Heart left ventricle (tissue), 16 donors: ENCODE measurements at regions not wholly inside any gene's neighbourhood (a gene's known extent, or its start where the extent isn't known, plus 50 kb on each side); places are given as distances from the start of the nearest gene placed in this dataset.

ENCODE experiments used
- ATAC-seq, 4 donors: fragments of 200-7000 bp; cut with Tn5 transposase; one replicate each; pipeline ENCODE4 v1.9.1; 2020 to 2022; ENCODE audit warnings: moderate library complexity in 4 of 4, mild to moderate bottlenecking in 3 of 4, moderate number of reproducible peaks in 1 of 4
- DNase-seq, 5 donors: peaks; one replicate each; pipeline ENCODE4 v3.0.0-alpha.2; 2020
- H3K27ac ChIP-seq, 12 donors: fragments of 200-600 bp; sonication (generic) in 4 of 12; one replicate each; pipeline versions ENCODE4 v1.5.0 to v1.8.0; 2016 to 2022; ENCODE audit warnings: mild to moderate bottlenecking in 2 of 12
- H3K27me3 ChIP-seq, 9 donors: fragments of 200-600 bp; sonication (generic) in 2 of 9; one replicate each; pipeline versions ENCODE4 v1.5.1 to v1.8.0; 2016 to 2022; ENCODE audit warnings: mild to moderate bottlenecking in 3 of 9
- H3K36me3 ChIP-seq, 9 donors: fragments of 200-600 bp; sonication (generic) in 2 of 9; one replicate each; pipeline versions ENCODE4 v1.5.0 to v1.8.0; 2018 to 2022; ENCODE audit warnings: mild to moderate bottlenecking in 2 of 9
- H3K4me1 ChIP-seq, 12 donors: fragments of 200-600 bp; sonication (generic) in 4 of 12; one replicate each; pipeline versions ENCODE4 v1.5.0 to v1.8.0; 2016 to 2022; ENCODE audit warnings: mild to moderate bottlenecking in 3 of 12
- H3K4me3 ChIP-seq, 12 donors: fragments of 200-600 bp; sonication (generic) in 4 of 12; one replicate each; pipeline versions ENCODE4 v1.5.0 to v1.8.0; 2017 to 2022; ENCODE audit warnings: mild to moderate bottlenecking in 9 of 12, moderate library complexity in 4 of 12
- H3K9me3 ChIP-seq, 12 donors: fragments of 200-600 bp; sonication (generic) in 4 of 12; one replicate each; pipeline versions ENCODE4 v1.5.0 to v1.8.0; 2016 to 2022; ENCODE audit warnings: mild to moderate bottlenecking in 1 of 12
- CTCF ChIP-seq, 12 donors: fragments of 200-600 bp; sonication (generic) in 4 of 12; IDR thresholded peaks; one replicate each; pipeline versions ENCODE4 v1.5.0 to v1.8.0; 2018 to 2022; ENCODE audit warnings: antibody characterized with exemption in 12 of 12, mild to moderate bottlenecking in 5 of 12
- POLR2A ChIP-seq, 2 donors: fragments of 450-650 bp; IDR thresholded peaks; one replicate each; pipeline ENCODE4 v1.6.1; 2017; ENCODE audit warnings: antibody characterized with exemption in 2 of 2, mild to moderate bottlenecking in 2 of 2, moderate library complexity in 2 of 2
- WGBS, 4 donors: extraction: QIAGEN DNeasy Blood & Tissue Kit in 2 of 4; methylation state at CpG; one replicate each; pipeline versions ENCODE4 v1.1.5 to v1.1.7; 2013 to 2018; 5-methylcytosine and 5-hydroxymethylcytosine counted together
- intact Hi-C, 10 donors: fragments of 100-400 bp; cut with DNase I; formaldehyde crosslinking; loops; one replicate each; pipeline versions ENCODE4 v1.11.1 to v1.14.2; 2022
- donor health status: ischemic (EF 13 %, LVEDD 7.1; RV severe dilation, severe dysfunction).
- donor health status: healthy with polysubstance abuse.
- donor health status: DM: no; HTN: yes; CAD: no.
- donor health status: DM: no; HTN: no; CAD: no.
- donor health status: ischemic (EF 25% LVEDD 6.9; RV normal size, moderate dysfunction).
- donor health status: ischemic (EF 25% LVEDD 5.7; RV mildly dilated, moderate dysfunction).
- donor health status: healthy.
- donor health status: DM: yes; HTN: yes; CAD: no.
- donor health status: ischemic (EF 35%, LVEDD 5.7; RV mildly dilated, moderate dysfunction).
- donor health status: nonischemic (EF 11% LVEDD 7.7; RV severe dilation, severe dysfunction).
- donor health status: DM: yes; HTN: yes; CAD: no.
- donor health status: PGD.
- donor health status: ischemic (EF 29% LVEDD 5.4; RV normal size, mild dysfunction).
- donor health status: nonischemic (EF 23%, LVEDD 6.1; RV moderate dilation, normal function).

- WGBS, 4 donors, result 53 to 59% (median 55%) methylated on average over 9 of the region's 9 CpGs
- TF ChIP-seq POLR2A (IDR thresholded peaks at IDR 0.05), result no peak
- peak in 2 of 12 donors; percentile 12 to 28 for TF ChIP-seq CTCF (IDR thresholded peaks at IDR 0.05)
- Histone ChIP-seq H3K4me3 (no peak overlapping the region), H3K36me3 (no peaks in the 10 kb centered on the region), H3K4me1 (peaks cover 0 to 36% (median 14%) of the 10 kb centered on the region in 12 donors), H3K9me3 (no peaks in the 10 kb centered on the region), H3K27me3 (no peaks in the 10 kb centered on the region), H3K27ac (no peak overlapping the region)
- intact Hi-C loops, result loop anchor here in 1 of 10 donors (10.0 kb wide), 2 partner anchors 393 to 627 kb away; partner anchors contain the start of gene ZMIZ1
- DNase-seq (no peak), ATAC-seq (peak in 2 of 4 donors; percentile 13 to 38)
Observed at GRCh38 chr10:78437998-78438906, 404.6 kb downstream of the RPS24 start.

- no peak overlapping the region for H3K27ac ChIP-seq
- DNase-seq, result no peak
Observed at GRCh38 chr10:78438907-78439809, 405.5 kb downstream of the RPS24 start.

GRCh38 chr10:78441010-78441409 lies 407.3 kb downstream of the RPS24 start:
- intact Hi-C loops, result no loop called here
- H3K4me1 ChIP-seq, result peaks cover 0 to 21% (median 3%) of the 10 kb centered on the region in 12 donors

More at GRCh38 chr10:78438907-78439809, 405.5 kb downstream of the RPS24 start:
- 75 to 86% (median 81%) methylated on average over 12 of the region's 12 CpGs for WGBS, 4 donors
- TF ChIP-seq CTCF (IDR thresholded peaks at IDR 0.05), result no peak
- TF ChIP-seq POLR2A (IDR thresholded peaks at IDR 0.05), result no peak
- Histone ChIP-seq H3K27me3 (no peaks in the 10 kb centered on the region), H3K36me3 (no peaks in the 10 kb centered on the region), H3K4me1 (peaks cover 0 to 29% (median 7%) of the 10 kb centered on the region in 12 donors), H3K9me3 (no peaks in the 10 kb centered on the region), H3K4me3 (no peak overlapping the region)
- intact Hi-C loops, result loop anchor here in 1 of 10 donors (10.0 kb wide), 2 partner anchors 394 to 626 kb away; partner anchors contain the start of gene ZMIZ1
- no peak for ATAC-seq

More at GRCh38 chr10:78441010-78441409, 407.3 kb downstream of the RPS24 start:
- H3K9me3 ChIP-seq, result no peaks in the 10 kb centered on the region
- no peaks in the 10 kb centered on the region for H3K27me3 ChIP-seq
- TF ChIP-seq POLR2A (IDR thresholded peaks at IDR 0.05), result no peak
- TF ChIP-seq CTCF (IDR thresholded peaks at IDR 0.05), result no peak
- H3K4me3 ChIP-seq, result no peak overlapping the region
- WGBS, 4 donors, result 92 to 96% (median 94%) methylated on average over 4 of the region's 4 CpGs
- no peak for ATAC-seq
- no peaks in the 10 kb centered on the region for H3K36me3 ChIP-seq
- no peak overlapping the region for H3K27ac ChIP-seq
- no peak for DNase-seq
